HT1080 (cell line): ENCODE measurements at regions not wholly inside any gene's neighbourhood (a gene's known extent, or its start where the extent isn't known, plus 50 kb on each side); places are given as distances from the start of the nearest gene placed in this dataset.
"Not testable (repeated sequence)": the region's sequence is repeated elsewhere in the genome, so short reads cannot be mapped to it uniquely, and the experiment has no call there.

Source experiments
- DNase-seq: peaks from one replicate; pipeline ENCODE4 v3.0.0-alpha.2; 2015; ENCODE audit warnings: low read depth

DNA sequence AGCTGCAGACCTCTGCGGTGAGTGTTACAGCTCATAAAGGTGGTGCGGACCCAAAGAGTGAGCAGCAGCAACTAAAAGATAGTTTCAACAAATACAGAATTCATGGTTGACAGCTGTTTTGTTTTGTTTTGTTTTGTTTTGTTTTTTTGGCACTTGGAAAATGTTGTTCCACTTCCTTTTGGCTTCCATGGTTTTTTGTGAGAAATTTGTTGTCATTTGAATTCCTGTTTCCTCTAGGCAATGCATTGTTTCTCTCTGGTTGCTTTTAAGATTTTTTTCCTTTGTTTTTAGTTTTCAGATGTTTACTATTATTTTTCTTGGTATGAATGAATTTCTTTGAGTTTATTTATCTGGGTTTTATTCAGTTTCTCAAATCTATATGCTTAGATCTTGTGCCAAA, 229.4 kb downstream of the MID1IP1 start:
- no peak for DNase-seq

- DNase-seq, result no peak
Observed at GRCh38 chrX:39039890-39040289, 238.6 kb downstream of the MID1IP1 start.

DNA sequence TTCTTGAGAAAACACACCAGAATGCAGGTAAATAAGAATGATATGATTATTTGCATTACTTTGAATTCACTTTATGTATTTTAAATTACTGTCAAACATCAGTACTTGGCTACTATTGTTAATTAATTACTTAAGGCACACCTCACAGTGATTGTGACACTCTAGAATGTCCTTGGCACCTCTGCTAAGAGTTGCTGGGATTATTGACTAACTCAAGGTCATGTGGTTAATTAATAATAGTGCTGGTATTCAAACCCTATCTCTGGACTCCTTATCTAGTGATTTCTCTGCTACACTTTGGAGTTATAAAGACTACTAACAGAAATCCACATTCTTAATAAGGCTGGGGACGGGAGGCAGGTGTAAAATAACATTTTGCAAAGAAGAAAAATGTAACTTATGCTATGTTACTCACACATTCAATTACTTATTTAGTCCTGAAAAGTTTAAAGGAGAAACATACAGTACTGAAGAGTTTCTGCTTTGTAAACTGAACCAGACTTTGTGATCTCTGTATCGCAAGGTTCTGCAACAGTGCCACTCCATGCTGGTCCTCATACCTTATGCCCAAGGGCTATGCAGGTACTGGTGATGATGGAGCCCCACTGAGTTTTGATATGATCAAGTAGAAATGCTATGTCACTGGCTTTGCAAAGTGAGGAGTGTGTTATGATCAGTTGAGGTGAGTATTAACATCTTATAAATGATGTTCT, 242.7 kb downstream of the MID1IP1 start:
- DNase-seq, result no peak

- no peak for DNase-seq
Observed at GRCh38 chrX:39047174-39047573, 245.9 kb downstream of the MID1IP1 start.

GRCh38 chrX:39049975-39050374, 248.7 kb downstream of the MID1IP1 start:
- DNase-seq, result no peak

GRCh38 chrX:39050427-39050826, 249.2 kb downstream of the MID1IP1 start:
- no peak for DNase-seq

DNA sequence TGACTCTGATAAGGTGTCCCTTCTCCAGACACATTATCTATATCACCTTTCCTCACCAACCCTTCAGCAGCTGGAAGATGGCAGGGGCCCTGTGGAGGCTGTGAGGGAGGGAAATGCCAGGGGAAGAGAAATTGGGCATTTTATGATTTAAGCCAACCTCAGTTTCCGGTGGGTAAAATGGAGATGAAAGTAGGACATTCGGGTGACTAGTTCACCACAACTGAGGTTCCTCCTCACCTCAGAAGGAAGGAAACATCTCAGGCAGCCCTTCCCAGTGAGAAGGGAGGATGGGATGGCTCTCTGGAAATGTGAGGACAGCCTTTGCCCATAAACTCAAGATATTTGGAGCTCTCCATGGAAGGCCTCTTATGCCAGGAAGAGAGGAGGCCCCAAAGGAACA, 251.5 kb downstream of the MID1IP1 start:
- no peak for DNase-seq

DNA sequence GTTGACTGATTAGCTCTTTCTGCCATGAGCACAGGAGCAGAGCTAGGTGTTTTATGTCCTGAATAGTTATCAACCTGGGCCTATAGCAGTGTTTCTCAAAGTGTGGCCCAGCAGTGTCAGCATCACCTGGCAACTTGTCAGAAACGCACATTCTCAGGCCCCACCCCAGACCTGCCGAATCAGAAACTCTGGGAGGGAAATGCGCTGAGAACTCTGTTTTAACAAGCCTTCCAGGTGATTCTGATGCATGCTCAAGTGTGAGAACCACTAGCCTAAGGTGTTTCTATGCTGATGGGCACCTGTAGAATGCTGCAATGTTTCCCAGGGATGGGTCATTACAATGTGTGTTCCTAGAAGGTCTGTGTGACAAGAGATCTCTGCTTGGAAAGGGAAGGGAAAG, 257.5 kb downstream of the MID1IP1 start:
- no peak for DNase-seq

DNA sequence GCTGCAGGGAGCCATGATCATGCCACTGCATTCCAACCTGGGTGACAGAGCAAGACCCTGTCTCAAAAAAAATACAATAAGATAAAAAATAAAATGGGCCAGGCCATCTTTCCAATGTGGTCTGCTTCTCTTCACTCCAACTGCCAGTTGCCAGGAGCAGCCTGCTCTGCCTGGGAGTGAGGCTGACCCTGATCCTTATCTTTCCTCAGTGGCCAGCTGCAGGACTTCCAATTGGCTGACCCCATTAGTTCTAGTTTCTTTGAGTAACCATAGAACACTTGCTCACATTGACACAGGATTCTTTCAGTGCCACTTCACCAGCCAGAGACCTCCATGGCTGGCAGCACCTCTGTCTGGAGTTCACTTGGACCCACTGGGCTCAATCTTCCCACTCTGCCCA, 258.6 kb downstream of the MID1IP1 start:
- DNase-seq, result no peak

DNA sequence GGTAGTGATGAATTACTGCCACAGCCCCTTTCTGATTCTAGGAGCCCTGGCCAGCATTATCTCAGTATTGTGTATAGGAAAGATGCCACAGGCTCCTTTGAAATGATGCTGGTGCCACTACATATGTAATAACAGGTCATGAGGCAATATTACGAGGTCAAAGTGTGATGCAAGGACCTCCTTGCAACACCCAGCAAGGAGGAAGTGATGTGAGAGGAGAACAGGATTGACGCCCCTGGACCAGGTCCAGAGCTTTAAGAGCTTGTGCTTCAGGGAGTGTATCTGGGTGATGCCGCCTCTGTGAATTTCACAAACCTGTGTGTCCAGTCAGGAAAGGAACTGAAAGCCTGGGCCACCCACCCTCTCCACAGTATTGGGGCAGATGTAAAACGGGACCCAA, 261.8 kb downstream of the MID1IP1 start:
- no peak for DNase-seq

GRCh38 chrX:39063702-39064101, 262.4 kb downstream of the MID1IP1 start:
- DNase-seq, result no peak

GRCh38 chrX:39065051-39065871, 264.0 kb downstream of the MID1IP1 start:
- no peak for DNase-seq

DNA sequence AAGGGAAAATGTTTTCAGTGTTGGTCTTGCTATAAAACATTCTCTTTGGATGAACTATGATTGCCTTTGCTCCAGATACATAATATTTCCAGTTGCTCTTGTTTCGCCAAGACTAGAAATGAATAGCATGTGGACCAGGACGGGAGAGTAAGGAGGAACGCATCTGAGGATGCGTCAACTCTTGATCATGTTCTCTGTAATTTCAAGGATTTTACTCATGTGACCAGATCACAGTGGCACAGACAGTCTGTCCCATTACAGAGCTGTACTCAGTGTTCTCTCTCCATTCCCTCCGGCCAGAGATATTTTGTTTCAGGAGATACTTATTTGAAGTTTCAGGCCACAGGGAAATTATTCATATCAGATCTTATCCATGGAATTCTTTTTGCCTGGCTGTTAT, 266.6 kb downstream of the MID1IP1 start:
- no peak for DNase-seq

- DNase-seq, result not testable (repeated sequence)
Observed at GRCh38 chrX:39068634-39069033, 267.4 kb downstream of the MID1IP1 start.

- DNase-seq, result no peak
Observed at GRCh38 chrX:39070009-39070408, 268.8 kb downstream of the MID1IP1 start.

DNA sequence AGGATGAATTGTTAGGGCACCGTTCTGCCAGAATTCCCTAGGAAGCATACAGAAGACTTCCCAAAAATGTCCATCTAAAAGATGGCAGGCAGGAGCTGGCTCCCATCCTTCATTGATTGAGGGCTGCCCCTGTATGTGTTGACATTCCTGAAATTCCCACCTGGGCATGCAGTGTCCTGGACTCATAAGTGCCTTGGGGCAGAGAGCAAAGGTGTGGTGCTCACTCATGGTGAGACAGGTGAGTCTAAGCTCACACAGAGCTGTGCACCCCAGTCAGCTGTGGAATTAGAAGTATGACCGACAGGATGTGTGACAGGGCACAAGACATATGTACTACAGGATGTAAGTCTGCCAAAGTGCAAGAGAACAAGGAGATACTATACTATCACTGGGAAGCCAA, 271.9 kb downstream of the MID1IP1 start:
- DNase-seq, result no peak

DNA sequence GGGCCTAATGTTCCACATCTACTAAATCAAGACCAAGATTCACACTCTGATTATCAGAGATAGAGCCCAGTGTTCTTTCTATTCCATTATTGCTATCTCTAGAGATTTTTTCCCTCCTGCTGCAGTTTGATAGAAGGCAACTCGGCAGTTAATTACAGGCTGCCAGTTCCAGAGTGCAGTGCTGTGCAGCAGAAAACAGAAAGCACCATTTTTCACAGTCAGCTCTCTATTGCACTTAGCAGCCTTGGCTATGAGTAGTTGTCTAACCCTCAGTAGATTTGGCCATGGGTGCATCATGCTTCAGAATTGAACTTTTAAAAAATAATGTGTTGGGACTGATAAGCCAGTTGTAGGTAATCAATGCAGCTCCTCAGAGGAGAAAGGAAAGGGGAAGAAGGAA, 295.3 kb downstream of the MID1IP1 start:
- no peak for DNase-seq

GRCh38 chrX:39104745-39105144, 303.5 kb downstream of the MID1IP1 start:
- no peak for DNase-seq

DNA sequence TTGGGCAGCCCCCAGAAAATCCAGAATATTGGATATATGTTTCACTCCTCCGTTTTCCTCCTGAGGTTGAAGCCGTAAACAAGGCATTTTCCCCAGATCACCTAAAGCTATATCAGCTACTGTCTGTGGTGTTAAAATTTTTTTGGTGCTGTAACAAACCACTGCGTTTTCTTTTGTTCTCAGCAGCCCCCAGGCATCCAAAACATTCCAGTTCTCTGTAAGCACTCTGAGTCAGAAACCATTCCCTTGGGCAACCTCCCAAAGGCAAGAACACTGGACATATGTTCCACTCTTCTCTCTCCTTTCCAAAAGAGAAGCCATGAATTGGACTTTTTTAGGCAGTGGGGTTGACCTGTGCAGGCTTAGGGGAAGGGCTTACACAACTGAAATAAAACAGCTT, 310.9 kb downstream of the MID1IP1 start:
- DNase-seq, result no peak

GRCh38 chrX:39115166-39115565, 313.9 kb downstream of the MID1IP1 start:
- no peak for DNase-seq

GRCh38 chrX:39117101-39117500, 315.8 kb downstream of the MID1IP1 start:
- DNase-seq, result no peak

- DNase-seq, result no peak
Observed at GRCh38 chrX:39121903-39122302, 320.6 kb downstream of the MID1IP1 start.

- DNase-seq, result no peak
Observed at GRCh38 chrX:39125834-39126233, 324.6 kb downstream of the MID1IP1 start.
